Heart left ventricle (tissue), 16 donors: ENCODE measurements at regions not wholly inside any gene's neighbourhood (a gene's known extent, or its start where the extent isn't known, plus 50 kb on each side); places are given as distances from the start of the nearest gene placed in this dataset.

Experiments used
- ATAC-seq, 4 donors: fragments of 200-7000 bp; cut with Tn5 transposase; one replicate each; pipeline ENCODE4 v1.9.1; 2020 to 2022; ENCODE audit warnings: moderate library complexity in 4 of 4, mild to moderate bottlenecking in 3 of 4, moderate number of reproducible peaks in 1 of 4
- DNase-seq, 5 donors: peaks; one replicate each; pipeline ENCODE4 v3.0.0-alpha.2; 2020
- H3K27ac ChIP-seq, 12 donors: fragments of 200-600 bp; sonication (generic) in 4 of 12; one replicate each; pipeline versions ENCODE4 v1.5.0 to v1.8.0; 2016 to 2022; ENCODE audit warnings: mild to moderate bottlenecking in 2 of 12
- H3K27me3 ChIP-seq, 9 donors: fragments of 200-600 bp; sonication (generic) in 2 of 9; one replicate each; pipeline versions ENCODE4 v1.5.1 to v1.8.0; 2016 to 2022; ENCODE audit warnings: mild to moderate bottlenecking in 3 of 9
- H3K36me3 ChIP-seq, 9 donors: fragments of 200-600 bp; sonication (generic) in 2 of 9; one replicate each; pipeline versions ENCODE4 v1.5.0 to v1.8.0; 2018 to 2022; ENCODE audit warnings: mild to moderate bottlenecking in 2 of 9
- H3K4me1 ChIP-seq, 12 donors: fragments of 200-600 bp; sonication (generic) in 4 of 12; one replicate each; pipeline versions ENCODE4 v1.5.0 to v1.8.0; 2016 to 2022; ENCODE audit warnings: mild to moderate bottlenecking in 3 of 12
- H3K4me3 ChIP-seq, 12 donors: fragments of 200-600 bp; sonication (generic) in 4 of 12; one replicate each; pipeline versions ENCODE4 v1.5.0 to v1.8.0; 2017 to 2022; ENCODE audit warnings: mild to moderate bottlenecking in 9 of 12, moderate library complexity in 4 of 12
- H3K9me3 ChIP-seq, 12 donors: fragments of 200-600 bp; sonication (generic) in 4 of 12; one replicate each; pipeline versions ENCODE4 v1.5.0 to v1.8.0; 2016 to 2022; ENCODE audit warnings: mild to moderate bottlenecking in 1 of 12
- POLR2A ChIP-seq, 2 donors: fragments of 450-650 bp; IDR thresholded peaks; one replicate each; pipeline ENCODE4 v1.6.1; 2017; ENCODE audit warnings: antibody characterized with exemption in 2 of 2, mild to moderate bottlenecking in 2 of 2, moderate library complexity in 2 of 2
- WGBS, 4 donors: extraction: QIAGEN DNeasy Blood & Tissue Kit in 2 of 4; methylation state at CpG; one replicate each; pipeline versions ENCODE4 v1.1.5 to v1.1.7; 2013 to 2018; 5-methylcytosine and 5-hydroxymethylcytosine counted together
- intact Hi-C, 10 donors: fragments of 100-400 bp; cut with DNase I; formaldehyde crosslinking; loops; one replicate each; pipeline versions ENCODE4 v1.11.1 to v1.14.2; 2022
- TF ChIP-seq, protein P1 (sequence below), 12 donors: fragments of 200-600 bp; sonication (generic) in 4 of 12; IDR thresholded peaks; one replicate each; pipeline versions ENCODE4 v1.5.0 to v1.8.0; 2018 to 2022; ENCODE audit warnings: antibody characterized with exemption in 12 of 12, mild to moderate bottlenecking in 5 of 12
- donor health status: ischemic (EF 13 %, LVEDD 7.1; RV severe dilation, severe dysfunction).
- donor health status: healthy with polysubstance abuse.
- donor health status: DM: no; HTN: yes; CAD: no.
- donor health status: DM: no; HTN: no; CAD: no.
- donor health status: ischemic (EF 25% LVEDD 6.9; RV normal size, moderate dysfunction).
- donor health status: ischemic (EF 25% LVEDD 5.7; RV mildly dilated, moderate dysfunction).
- donor health status: healthy.
- donor health status: DM: yes; HTN: yes; CAD: no.
- donor health status: ischemic (EF 35%, LVEDD 5.7; RV mildly dilated, moderate dysfunction).
- donor health status: nonischemic (EF 11% LVEDD 7.7; RV severe dilation, severe dysfunction).
- donor health status: DM: yes; HTN: yes; CAD: no.
- donor health status: PGD.
- donor health status: ischemic (EF 29% LVEDD 5.4; RV normal size, mild dysfunction).
- donor health status: nonischemic (EF 23%, LVEDD 6.1; RV moderate dilation, normal function).

DNA sequence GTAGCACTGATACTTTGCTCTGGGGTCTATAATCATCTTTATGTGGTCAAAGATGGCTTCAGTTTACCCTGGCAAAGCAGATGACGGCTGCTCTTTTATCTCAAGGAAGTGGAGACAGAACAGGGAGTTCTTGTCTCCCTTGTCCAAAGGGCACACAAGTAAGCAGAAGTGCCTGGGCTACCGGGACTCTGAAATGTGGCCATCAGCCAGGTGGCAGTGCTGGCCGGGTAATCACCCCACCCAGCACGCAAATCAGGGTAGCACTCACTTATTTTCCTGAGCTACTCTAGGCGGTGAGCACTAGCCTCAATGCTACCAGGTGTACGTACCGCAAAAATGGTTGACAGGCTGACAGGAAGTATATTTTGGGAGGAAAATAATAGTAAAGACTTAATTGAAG, 119.7 kb upstream of the ETAA1 start:
- Histone ChIP-seq H3K4me3 (no peak overlapping the region), H3K4me1 (peaks cover 0 to 4% (median 0%) of the 10 kb centered on the region in 12 donors), H3K27me3 (no peaks in the 10 kb centered on the region), H3K9me3 (no peaks in the 10 kb centered on the region), H3K36me3 (no peaks in the 10 kb centered on the region), H3K27ac (no peak overlapping the region)
- WGBS, 4 donors = 58 to 69% (median 63%) methylated on average over 7 of the region's 7 CpGs
- no peak for DNase-seq
- intact Hi-C loops = no loop called here
- no peak for ATAC-seq
- TF ChIP-seq, protein P1, sequence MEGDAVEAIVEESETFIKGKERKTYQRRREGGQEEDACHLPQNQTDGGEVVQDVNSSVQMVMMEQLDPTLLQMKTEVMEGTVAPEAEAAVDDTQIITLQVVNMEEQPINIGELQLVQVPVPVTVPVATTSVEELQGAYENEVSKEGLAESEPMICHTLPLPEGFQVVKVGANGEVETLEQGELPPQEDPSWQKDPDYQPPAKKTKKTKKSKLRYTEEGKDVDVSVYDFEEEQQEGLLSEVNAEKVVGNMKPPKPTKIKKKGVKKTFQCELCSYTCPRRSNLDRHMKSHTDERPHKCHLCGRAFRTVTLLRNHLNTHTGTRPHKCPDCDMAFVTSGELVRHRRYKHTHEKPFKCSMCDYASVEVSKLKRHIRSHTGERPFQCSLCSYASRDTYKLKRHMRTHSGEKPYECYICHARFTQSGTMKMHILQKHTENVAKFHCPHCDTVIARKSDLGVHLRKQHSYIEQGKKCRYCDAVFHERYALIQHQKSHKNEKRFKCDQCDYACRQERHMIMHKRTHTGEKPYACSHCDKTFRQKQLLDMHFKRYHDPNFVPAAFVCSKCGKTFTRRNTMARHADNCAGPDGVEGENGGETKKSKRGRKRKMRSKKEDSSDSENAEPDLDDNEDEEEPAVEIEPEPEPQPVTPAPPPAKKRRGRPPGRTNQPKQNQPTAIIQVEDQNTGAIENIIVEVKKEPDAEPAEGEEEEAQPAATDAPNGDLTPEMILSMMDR (IDR thresholded peaks at IDR 0.05) = no peak
- no peak for TF ChIP-seq POLR2A (IDR thresholded peaks at IDR 0.05)

- H3K27ac ChIP-seq = no peak overlapping the region
- TF ChIP-seq, protein P1 (IDR thresholded peaks at IDR 0.05) = no peak
- no peak for TF ChIP-seq POLR2A (IDR thresholded peaks at IDR 0.05)
- no peaks in the 10 kb centered on the region for H3K36me3 ChIP-seq
- peaks cover 0 to 4% (median 0%) of the 10 kb centered on the region in 12 donors for H3K4me1 ChIP-seq
- H3K27me3 ChIP-seq = no peaks in the 10 kb centered on the region
- WGBS, 4 donors = 72 to 84% (median 73%) methylated on average over 2 of the region's 2 CpGs
- ATAC-seq (no peak), DNase-seq (no peak)
- no peak overlapping the region for H3K4me3 ChIP-seq
- intact Hi-C loops = no loop called here
- no peaks in the 10 kb centered on the region for H3K9me3 ChIP-seq
These were observed 116.0 kb upstream of the ETAA1 start for GRCh38 chr2:67281101-67281500.

DNA sequence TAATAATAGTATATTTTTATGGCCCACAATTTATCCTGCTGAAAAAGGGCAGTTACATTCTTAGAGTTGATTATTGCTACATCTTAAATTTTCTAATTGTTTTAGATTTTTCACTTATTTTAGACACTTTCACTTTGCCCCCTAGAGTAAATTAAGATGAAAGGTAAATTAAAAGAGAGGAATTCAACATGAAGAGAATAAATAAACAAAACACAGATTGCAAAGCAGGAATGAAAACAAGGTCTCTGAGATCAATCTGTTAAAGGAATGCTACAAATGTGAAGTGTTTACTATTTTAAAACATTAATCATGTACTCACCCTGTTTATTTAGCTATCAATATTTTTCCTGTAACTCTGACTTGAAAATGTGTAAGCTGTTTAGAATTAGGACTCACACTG, 113.5 kb upstream of the ETAA1 start:
- Histone ChIP-seq H3K9me3 (no peaks in the 10 kb centered on the region), H3K36me3 (no peaks in the 10 kb centered on the region), H3K27ac (no peak overlapping the region), H3K4me3 (no peak overlapping the region), H3K27me3 (no peaks in the 10 kb centered on the region), H3K4me1 (peaks cover 0 to 4% (median 0%) of the 10 kb centered on the region in 12 donors)
- TF ChIP-seq, protein P1 (IDR thresholded peaks at IDR 0.05) = no peak
- TF ChIP-seq POLR2A (IDR thresholded peaks at IDR 0.05) = no peak
- ATAC-seq = no peak
- no peak for DNase-seq
- intact Hi-C loops = no loop called here

GRCh38 chr2:67286981-67287759, 110.0 kb upstream of the ETAA1 start:
- H3K4me1 ChIP-seq = no peaks in the 10 kb centered on the region

More at GRCh38 chr2:67286981-67287759, 110.0 kb upstream of the ETAA1 start:
- Histone ChIP-seq H3K27me3 (no peaks in the 10 kb centered on the region), H3K9me3 (no peaks in the 10 kb centered on the region), H3K27ac (no peak overlapping the region), H3K36me3 (no peaks in the 10 kb centered on the region), H3K4me3 (no peak overlapping the region)
- 0 to 54% (median 40%) methylated on average over 2 of the region's 2 CpGs for WGBS, 4 donors
- no peak for DNase-seq
- ATAC-seq = no peak
- intact Hi-C loops = no loop called here
- no peak for TF ChIP-seq POLR2A (IDR thresholded peaks at IDR 0.05)
- TF ChIP-seq, protein P1 (IDR thresholded peaks at IDR 0.05) = no peak
